H9 (cell line): ENCODE measurements at regions not wholly inside any gene's neighbourhood (a gene's known extent, or its start where the extent isn't known, plus 50 kb on each side); places are given as distances from the start of the nearest gene placed in this dataset.

ENCODE experiments used
- DNase-seq: peaks from one replicate; pipeline ENCODE4 v3.0.0-alpha.2; 2017
- H2AFZ ChIP-seq: one replicate; pipeline ENCODE4 v1.6.1; 2013; ENCODE audit warnings: mild to moderate bottlenecking, low read length, control low read depth, moderate library complexity
- H2AK5ac ChIP-seq: 2 replicates; pipeline ENCODE4 v1.6.1; 2013; ENCODE audit warnings: low read length, control low read depth, mixed read lengths; ENCODE audit not compliant: insufficient read length
- H2BK120ac ChIP-seq: one replicate; pipeline ENCODE4 v1.6.1; 2013; ENCODE audit warnings: low read depth, mild to moderate bottlenecking, low read length, control low read depth, inconsistent platforms; ENCODE audit not compliant: poor library complexity, severe bottlenecking
- H2BK12ac ChIP-seq: 2 replicates; pipeline ENCODE4 v1.6.1; 2013; ENCODE audit warnings: low read length, control low read depth, mixed read lengths, low read depth; ENCODE audit not compliant: insufficient read length
- H2BK15ac ChIP-seq: 2 replicates; pipeline ENCODE4 v1.6.1; 2013; ENCODE audit warnings: low read depth, low read length, control low read depth
- H2BK20ac ChIP-seq: one replicate; pipeline ENCODE4 v1.6.1; 2013; ENCODE audit warnings: low read depth, mild to moderate bottlenecking, low read length, control low read depth, inconsistent platforms; ENCODE audit not compliant: poor library complexity, severe bottlenecking
- H2BK5ac ChIP-seq: 2 replicates; pipeline ENCODE4 v1.6.1; 2013; ENCODE audit warnings: low read length, control low read depth, mixed read lengths; ENCODE audit not compliant: insufficient read length
- H3K14ac ChIP-seq: 2 replicates; pipeline ENCODE4 v1.6.1; 2013; ENCODE audit warnings: low read length, control low read depth; ENCODE audit not compliant: insufficient read depth
- H3K18ac ChIP-seq: 2 replicates; pipeline ENCODE4 v1.6.1; 2013; ENCODE audit warnings: low read depth, mild to moderate bottlenecking, mixed read lengths, low read length, control low read depth; ENCODE audit not compliant: insufficient read length
- H3K23ac ChIP-seq: 2 replicates; pipeline ENCODE4 v1.6.1; 2013; ENCODE audit warnings: low read length, control low read depth, mixed read lengths, low read depth; ENCODE audit not compliant: insufficient read length
- H3K23me2 ChIP-seq: 2 replicates; pipeline ENCODE4 v1.6.1; 2013; ENCODE audit warnings: low read depth, mild to moderate bottlenecking, mixed read lengths, low read length, control low read depth; ENCODE audit not compliant: insufficient read length, poor library complexity, severe bottlenecking
- H3K27ac ChIP-seq: 2 replicates; pipeline ENCODE4 v1.5.1; 2013; ENCODE audit warnings: low read length, control low read depth, mixed read lengths, low read depth; ENCODE audit not compliant: insufficient read length
- H3K27me3 ChIP-seq: 2 replicates; pipeline ENCODE4 v1.6.1; 2013; ENCODE audit warnings: low read length, control low read depth, inconsistent platforms; ENCODE audit not compliant: insufficient read depth
- H3K4ac ChIP-seq: 2 replicates; pipeline ENCODE4 v1.6.1; 2013; ENCODE audit warnings: low read depth, mild to moderate bottlenecking, control low read depth, inconsistent platforms, low read length, moderate library complexity
- H3K4me1 ChIP-seq: 2 replicates; pipeline ENCODE4 v1.6.1; 2013; ENCODE audit warnings: low read length, control low read depth, inconsistent platforms; ENCODE audit not compliant: insufficient read depth
- H3K4me2 ChIP-seq: 2 replicates; pipeline ENCODE4 v1.6.1; 2013; ENCODE audit warnings: low read length, control low read depth, mixed read lengths; ENCODE audit not compliant: insufficient read length, insufficient read depth
- H3K56ac ChIP-seq: 2 replicates; pipeline ENCODE4 v1.6.1; 2013; ENCODE audit warnings: low read depth, mild to moderate bottlenecking, mixed read lengths, low read length, control low read depth; ENCODE audit not compliant: insufficient read length
- H3K79me1 ChIP-seq: 2 replicates; pipeline ENCODE4 v1.6.1; 2013; ENCODE audit warnings: low read depth, mild to moderate bottlenecking, moderate library complexity, low read length, control low read depth, inconsistent platforms; ENCODE audit not compliant: insufficient read depth, poor library complexity, severe bottlenecking
- H3K79me2 ChIP-seq: 2 replicates; pipeline ENCODE4 v1.6.1; 2013; ENCODE audit warnings: low read length, control low read depth, inconsistent platforms; ENCODE audit not compliant: insufficient read depth
- H3K9ac ChIP-seq: 2 replicates; pipeline ENCODE4 v1.6.1; 2013; ENCODE audit warnings: low read length, control low read depth, mixed read lengths; ENCODE audit not compliant: insufficient read length; ENCODE audit errors: extremely low read depth
- H3K9me3 ChIP-seq: one replicate; pipeline ENCODE4 v1.6.1; 2013; ENCODE audit warnings: low read depth, low read length, inconsistent platforms; ENCODE audit not compliant: control insufficient read depth
- H3T11ph ChIP-seq: one replicate; pipeline ENCODE4 v1.6.1; 2013; ENCODE audit warnings: mild to moderate bottlenecking, low read length, control low read depth, inconsistent platforms
- H4K20me1 ChIP-seq: one replicate; pipeline ENCODE4 v1.6.1; 2013; ENCODE audit not compliant: control insufficient read depth, insufficient read length, insufficient read depth
- H4K5ac ChIP-seq: 2 replicates; pipeline ENCODE4 v1.6.1; 2013; ENCODE audit warnings: low read depth, mild to moderate bottlenecking, mixed read lengths, low read length, control low read depth; ENCODE audit not compliant: insufficient read length
- H4K8ac ChIP-seq: replicated peaks from 2 replicates; pipeline ENCODE4 v1.6.1; 2013; ENCODE audit warnings: low read length, control low read depth, mixed read lengths, low read depth; ENCODE audit not compliant: insufficient read length
- H4K91ac ChIP-seq: 2 replicates; pipeline ENCODE4 v1.6.1; 2013; ENCODE audit warnings: low read depth, mild to moderate bottlenecking, moderate library complexity, mixed read lengths, low read length, control low read depth; ENCODE audit not compliant: insufficient read length
- H3K27ac Mint-ChIP-seq, 3 experiments: 2 replicates in 2 of 3; 3 replicates in 1 of 3; pipeline ENCODE4 v1.8.0; 2020 to 2021; ENCODE audit warnings: mixed read lengths in 3 of 3, mild to moderate bottlenecking in 1 of 3, moderate library complexity in 1 of 3
- H3K27me3 Mint-ChIP-seq: 2 replicates; pipeline ENCODE4 v1.8.0; 2021; ENCODE audit warnings: low read depth, mild to moderate bottlenecking, moderate library complexity, mixed read lengths
- H3K36me3 Mint-ChIP-seq, 3 experiments: 2 replicates in 2 of 3; 3 replicates in 1 of 3; pipeline ENCODE4 v1.8.0; 2020 to 2021; ENCODE audit warnings: low read depth in 3 of 3, mixed read lengths in 3 of 3; ENCODE audit not compliant: insufficient read depth in 1 of 3
- H3K4me1 Mint-ChIP-seq, 2 experiments: 2 replicates each; pipeline ENCODE4 v1.8.0; 2020; ENCODE audit warnings: mixed read lengths in 2 of 2
- H3K4me3 Mint-ChIP-seq, 2 experiments: 2 replicates in 1 of 2; 3 replicates in 1 of 2; pipeline ENCODE4 v1.8.0; 2020 to 2021; ENCODE audit warnings: mild to moderate bottlenecking in 2 of 2, mixed read lengths in 2 of 2, moderate library complexity in 1 of 2
- H3K9me3 Mint-ChIP-seq, 2 experiments: 2 replicates in 1 of 2; 3 replicates in 1 of 2; pipeline ENCODE4 v1.8.0; 2020; ENCODE audit warnings: mild to moderate bottlenecking in 2 of 2, mixed read lengths in 2 of 2, moderate library complexity in 1 of 2
- TF ChIP-seq, protein P1 (sequence below): fragments of 200-600 bp; sonication (generic); conservative IDR thresholded peaks from 3 replicates; pipeline ENCODE4 v1.8.0; 2021; ENCODE audit warnings: antibody characterized with exemption, mild to moderate bottlenecking

- H3K9ac ChIP-seq = no peak overlapping the region
- H3K4me1 ChIP-seq = no peaks in the 10 kb centered on the region
- no peak overlapping the region for H2BK12ac ChIP-seq
- H3K18ac ChIP-seq = no peak overlapping the region
- Mint-ChIP-seq H3K27ac (no peak overlapping the region), H3K36me3 (no peaks in the 10 kb centered on the region), H3K4me3 (no peak overlapping the region), H3K9me3 (peaks cover 0 to 6% of the 10 kb centered on the region in 2 experiments; a peak in 1 of 5 replicates), H3K4me1 (no peaks in the 10 kb centered on the region), H3K27me3 (no peaks in the 10 kb centered on the region)
- no peaks in the 10 kb centered on the region for H4K20me1 ChIP-seq
- H4K91ac ChIP-seq = no peak overlapping the region
- H3K4me2 ChIP-seq = no peak overlapping the region
- H2AFZ ChIP-seq = no peak overlapping the region
- TF ChIP-seq, protein P1, sequence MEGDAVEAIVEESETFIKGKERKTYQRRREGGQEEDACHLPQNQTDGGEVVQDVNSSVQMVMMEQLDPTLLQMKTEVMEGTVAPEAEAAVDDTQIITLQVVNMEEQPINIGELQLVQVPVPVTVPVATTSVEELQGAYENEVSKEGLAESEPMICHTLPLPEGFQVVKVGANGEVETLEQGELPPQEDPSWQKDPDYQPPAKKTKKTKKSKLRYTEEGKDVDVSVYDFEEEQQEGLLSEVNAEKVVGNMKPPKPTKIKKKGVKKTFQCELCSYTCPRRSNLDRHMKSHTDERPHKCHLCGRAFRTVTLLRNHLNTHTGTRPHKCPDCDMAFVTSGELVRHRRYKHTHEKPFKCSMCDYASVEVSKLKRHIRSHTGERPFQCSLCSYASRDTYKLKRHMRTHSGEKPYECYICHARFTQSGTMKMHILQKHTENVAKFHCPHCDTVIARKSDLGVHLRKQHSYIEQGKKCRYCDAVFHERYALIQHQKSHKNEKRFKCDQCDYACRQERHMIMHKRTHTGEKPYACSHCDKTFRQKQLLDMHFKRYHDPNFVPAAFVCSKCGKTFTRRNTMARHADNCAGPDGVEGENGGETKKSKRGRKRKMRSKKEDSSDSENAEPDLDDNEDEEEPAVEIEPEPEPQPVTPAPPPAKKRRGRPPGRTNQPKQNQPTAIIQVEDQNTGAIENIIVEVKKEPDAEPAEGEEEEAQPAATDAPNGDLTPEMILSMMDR = peak; percentile 37; the same call in 2 of the 3 replicates
- no peak overlapping the region for H3K14ac ChIP-seq
- no peak overlapping the region for H3K4ac ChIP-seq
- no peaks in the 10 kb centered on the region for H3K27me3 ChIP-seq
- H3K9me3 ChIP-seq = no peaks in the 10 kb centered on the region
- no peak overlapping the region for H2BK120ac ChIP-seq
- no peak overlapping the region for H4K8ac ChIP-seq
- no peak overlapping the region for H4K5ac ChIP-seq
- no peak overlapping the region for H3K27ac ChIP-seq
- no peak overlapping the region for H2BK15ac ChIP-seq
- H2AK5ac ChIP-seq = no peak overlapping the region
- H3T11ph ChIP-seq = no peak overlapping the region
- no peak overlapping the region for H2BK20ac ChIP-seq
- H3K79me2 ChIP-seq = no peaks in the 10 kb centered on the region
- no peak overlapping the region for H3K23ac ChIP-seq
- no peak for DNase-seq
- H3K23me2 ChIP-seq = no peaks in the 10 kb centered on the region
- H3K56ac ChIP-seq = no peak overlapping the region
- H3K79me1 ChIP-seq = no peaks in the 10 kb centered on the region
- H2BK5ac ChIP-seq = no peak overlapping the region
Measured at GRCh38 chrX:125742811-125743210, 423.1 kb downstream of the TEX13C start.
